HG03565 (cell line): ENCODE measurements at regions not wholly inside any gene's neighbourhood (a gene's known extent, or its start where the extent isn't known, plus 50 kb on each side); places are given as distances from the start of the nearest gene placed in this dataset.
A peak's percentile ranks its signal among the peaks of the same experiment; 100 is the strongest.
"Not testable (repeated sequence)": the region's sequence is repeated elsewhere in the genome, so short reads cannot be mapped to it uniquely, and the experiment has no call there.

Source experiments
- ATAC-seq: cut with Tn5 transposase; IDR thresholded peaks from one replicate; pipeline ENCODE4 v1.9.1; 2021; ENCODE audit warnings: mild to moderate bottlenecking, moderate library complexity; ENCODE audit not compliant: unreplicated experiment

- ATAC-seq: not testable (repeated sequence)
Measured at GRCh38 chrY:3491423-3491822, 87.4 kb upstream of the TGIF2LY start.

GRCh38 chrY:3494539-3494938, 84.3 kb upstream of the TGIF2LY start:
- ATAC-seq: not testable (repeated sequence)

GRCh38 chrY:3527040-3527439, 51.8 kb upstream of the TGIF2LY start:
- ATAC-seq: peak; percentile 99
